Peyer's patch (tissue), 4 donors: ENCODE measurements at regions not wholly inside any gene's neighbourhood (a gene's known extent, or its start where the extent isn't known, plus 50 kb on each side); places are given as distances from the start of the nearest gene placed in this dataset.

Source experiments
- DNase-seq, 3 donors: peaks; one replicate each; pipeline ENCODE4 v3.0.0-alpha.2; 2017 to 2019
- H3K27ac ChIP-seq, 4 donors: fragments of 200-600 bp; sonication (generic); one replicate each; pipeline ENCODE4 v1.5.1; 2016 to 2019
- H3K27me3 ChIP-seq, 2 donors: fragments of 200-600 bp; sonication (generic); one replicate each; pipeline ENCODE4 v1.5.1; 2019
- H3K36me3 ChIP-seq, 3 donors: fragments of 200-600 bp; sonication (generic); one replicate each; pipeline ENCODE4 v1.5.1; 2016 to 2019
- H3K4me1 ChIP-seq, 4 donors: fragments of 200-600 bp; sonication (generic); one replicate each; pipeline ENCODE4 v1.5.1; 2016 to 2019
- H3K4me3 ChIP-seq, 4 donors: fragments of 200-600 bp; sonication (generic); 1 replicate in 3 of 4; 2 replicates in 1 of 4; pipeline ENCODE4 v1.5.1; 2016 to 2019; ENCODE audit warnings: mild to moderate bottlenecking in 1 of 4
- H3K9me3 ChIP-seq, 4 donors: fragments of 200-600 bp; sonication (generic); one replicate each; pipeline ENCODE4 v1.5.1; 2016 to 2019; ENCODE audit warnings: mild to moderate bottlenecking in 1 of 4
- CTCF ChIP-seq, 6 experiments: fragments of 450-650 bp in 4 of 6; fragments of 200-600 bp in 2 of 6; sonication (generic) in 1 of 6; IDR thresholded peaks; one replicate each; pipeline ENCODE4 v1.5.1; 2017 to 2019; ENCODE audit warnings: antibody characterized with exemption in 6 of 6, mild to moderate bottlenecking in 3 of 6, moderate library complexity in 1 of 6
- POLR2A ChIP-seq, 2 donors: fragments of 450-650 bp; IDR thresholded peaks; one replicate each; pipeline ENCODE4 v1.5.1; 2017; ENCODE audit warnings: antibody characterized with exemption in 2 of 2, mild to moderate bottlenecking in 2 of 2, moderate library complexity in 2 of 2

GRCh38 chr17:31598921-31599571 lies 207.6 kb downstream of the RAB11FIP4 start:
- Histone ChIP-seq H3K4me1 (peaks cover 0 to 5% (median 4%) of the 10 kb centered on the region in 4 donors), H3K4me3 (no peak overlapping the region), H3K36me3 (no peaks in the 10 kb centered on the region), H3K27ac (no peak overlapping the region), H3K27me3 (no peaks in the 10 kb centered on the region), H3K9me3 (no peaks in the 10 kb centered on the region)
- DNase-seq, result no peak
- TF ChIP-seq POLR2A (IDR thresholded peaks at IDR 0.05), result no peak
- no peak for TF ChIP-seq CTCF (IDR thresholded peaks at IDR 0.05)

GRCh38 chr17:31598399-31598782 lies 206.9 kb downstream of the RAB11FIP4 start:
- Histone ChIP-seq H3K4me3 (no peak overlapping the region), H3K27me3 (no peaks in the 10 kb centered on the region), H3K27ac (no peak overlapping the region), H3K9me3 (no peaks in the 10 kb centered on the region), H3K4me1 (peaks cover 0 to 5% (median 4%) of the 10 kb centered on the region in 4 donors), H3K36me3 (no peaks in the 10 kb centered on the region)
- TF ChIP-seq CTCF (IDR thresholded peaks at IDR 0.05) (no peak), POLR2A (IDR thresholded peaks at IDR 0.05) (no peak)
- DNase-seq, result no peak

- Histone ChIP-seq H3K9me3 (no peaks in the 10 kb centered on the region), H3K4me1 (peaks cover 0 to 5% (median 4%) of the 10 kb centered on the region in 4 donors), H3K27me3 (no peaks in the 10 kb centered on the region), H3K36me3 (no peaks in the 10 kb centered on the region), H3K27ac (no peak overlapping the region), H3K4me3 (no peak overlapping the region)
- no peak for DNase-seq
- no peak for TF ChIP-seq POLR2A (IDR thresholded peaks at IDR 0.05)
- no peak for TF ChIP-seq CTCF (IDR thresholded peaks at IDR 0.05)
Measured at GRCh38 chr17:31597646-31598398, 206.3 kb downstream of the RAB11FIP4 start.

GRCh38 chr17:31596382-31597323 lies 205.2 kb downstream of the RAB11FIP4 start:
- peaks cover 0 to 5% (median 4%) of the 10 kb centered on the region in 4 donors for H3K4me1 ChIP-seq
- H3K27ac ChIP-seq, result peak overlapping the region in 2 of 4 donors; percentile 25 to 54
- H3K36me3 ChIP-seq, result no peaks in the 10 kb centered on the region
- no peak overlapping the region for H3K4me3 ChIP-seq
- no peaks in the 10 kb centered on the region for H3K27me3 ChIP-seq
- TF ChIP-seq POLR2A (IDR thresholded peaks at IDR 0.05) (no peak), CTCF (IDR thresholded peaks at IDR 0.05) (no peak)
- no peaks in the 10 kb centered on the region for H3K9me3 ChIP-seq
- DNase-seq, result peak in 2 of 3 donors; percentile 78 to 86

- Histone ChIP-seq H3K4me3 (no peak overlapping the region), H3K36me3 (no peaks in the 10 kb centered on the region), H3K27ac (peak overlapping the region in 2 of 4 donors; percentile 25 to 54), H3K9me3 (no peaks in the 10 kb centered on the region), H3K4me1 (peaks cover 0 to 5% (median 4%) of the 10 kb centered on the region in 4 donors), H3K27me3 (no peaks in the 10 kb centered on the region)
- DNase-seq, result peak in 1 of 3 donors; percentile 4
- TF ChIP-seq CTCF (IDR thresholded peaks at IDR 0.05) (no peak), POLR2A (IDR thresholded peaks at IDR 0.05) (no peak)
Measured at GRCh38 chr17:31595666-31596381, 204.3 kb downstream of the RAB11FIP4 start.
